SKM-1 treated with dmso at 0.1 percent for 144 hours (cell line): ENCODE measurements at regions not wholly inside any gene's neighbourhood (a gene's known extent, or its start where the extent isn't known, plus 50 kb on each side); places are given as distances from the start of the nearest gene placed in this dataset.
"Not testable (repeated sequence)": the region's sequence is repeated elsewhere in the genome, so short reads cannot be mapped to it uniquely, and the experiment has no call there.

ENCODE experiments used
- DNase-seq: peaks from one replicate; lab custom pipeline; 2025; ENCODE audit not compliant: unreplicated experiment; lab: John Stamatoyannopoulos, UW

DNA sequence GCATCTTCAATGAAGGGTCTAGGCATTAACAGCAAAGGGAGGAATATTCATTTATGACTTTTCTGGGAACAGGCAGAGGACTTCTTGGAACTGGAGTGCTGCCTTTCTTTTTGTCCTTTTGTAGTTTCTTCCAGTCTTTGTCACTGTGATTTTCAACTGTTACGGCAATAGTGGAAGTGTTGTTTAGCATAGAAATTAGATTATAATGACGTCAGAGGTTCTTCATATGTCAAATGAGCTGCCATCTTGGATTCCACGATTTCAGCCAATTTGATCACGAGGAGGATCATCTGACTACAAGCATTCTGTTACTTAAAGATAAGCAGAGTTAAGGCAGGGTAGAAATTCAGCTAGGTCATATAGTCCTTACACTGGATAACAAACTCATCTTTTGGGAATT lies 239.0 kb downstream of the NEBL start:
- no peak for DNase-seq

DNA sequence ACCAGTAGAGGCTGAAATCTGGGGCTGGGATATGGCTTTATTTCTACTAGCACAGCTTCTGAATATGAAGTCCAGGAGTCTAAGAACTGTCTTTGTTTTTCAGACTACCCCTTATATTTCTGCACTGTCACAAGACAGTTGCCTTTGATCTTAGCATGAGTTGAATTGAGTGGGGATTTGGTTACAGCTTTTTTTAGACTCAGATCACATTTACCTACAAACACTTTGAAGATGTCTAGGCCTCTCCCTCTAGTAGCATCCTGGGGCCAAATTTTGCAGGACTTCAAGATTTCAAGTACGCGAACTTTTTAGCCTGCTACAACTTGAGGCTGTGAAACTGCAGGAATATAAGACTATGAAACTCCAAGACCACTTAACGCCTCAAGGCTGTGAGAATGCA lies 240.2 kb downstream of the NEBL start:
- no peak for DNase-seq

DNA sequence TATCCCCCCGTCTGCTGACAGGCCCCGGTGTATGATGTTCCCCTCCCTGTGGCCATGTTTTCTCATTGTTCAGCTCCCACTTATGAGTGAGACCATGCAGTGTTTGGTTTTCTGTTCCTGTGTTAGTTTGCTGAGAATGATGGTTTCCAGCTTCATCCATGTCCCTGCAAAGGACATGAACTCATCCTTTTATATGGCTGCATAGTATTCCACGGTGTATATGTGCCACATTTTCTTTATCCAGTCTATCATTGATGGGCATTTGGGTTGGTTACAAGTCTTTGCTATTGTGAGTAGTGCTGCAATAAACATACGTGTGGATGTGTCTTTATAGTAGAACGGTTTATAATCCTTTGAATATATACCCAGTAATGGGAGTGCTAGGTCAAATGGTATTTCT lies 244.7 kb downstream of the NEBL start:
- DNase-seq, result not testable (repeated sequence)

DNA sequence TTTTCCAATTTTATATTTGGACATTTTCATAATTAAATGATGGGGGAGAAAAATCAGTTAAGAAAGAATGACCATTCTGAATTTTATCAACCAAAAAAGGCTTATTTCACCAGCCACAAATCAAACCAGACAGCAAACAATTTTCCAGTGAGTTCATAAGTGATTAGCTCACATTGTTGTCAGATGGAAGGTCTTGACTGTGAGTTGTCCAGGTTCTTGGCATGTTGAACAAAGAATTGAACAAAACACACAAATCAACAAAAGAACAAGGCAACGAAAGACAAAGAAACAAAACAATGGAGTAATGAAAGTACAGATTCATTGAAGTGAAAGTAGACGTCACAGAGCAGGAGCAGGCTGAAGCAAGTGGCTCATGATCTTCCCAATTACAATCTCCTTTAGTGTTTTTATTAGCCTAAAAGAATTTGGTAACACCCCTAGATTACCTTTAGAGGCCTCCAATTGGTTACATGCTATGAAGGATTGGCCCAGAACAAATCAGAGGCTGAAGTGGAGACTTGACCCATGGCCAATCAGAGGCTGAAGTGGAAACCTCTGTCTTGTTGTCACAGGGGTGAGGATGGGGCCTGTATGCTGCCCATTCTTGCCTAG lies 248.7 kb downstream of the NEBL start:
- DNase-seq, result no peak

DNA sequence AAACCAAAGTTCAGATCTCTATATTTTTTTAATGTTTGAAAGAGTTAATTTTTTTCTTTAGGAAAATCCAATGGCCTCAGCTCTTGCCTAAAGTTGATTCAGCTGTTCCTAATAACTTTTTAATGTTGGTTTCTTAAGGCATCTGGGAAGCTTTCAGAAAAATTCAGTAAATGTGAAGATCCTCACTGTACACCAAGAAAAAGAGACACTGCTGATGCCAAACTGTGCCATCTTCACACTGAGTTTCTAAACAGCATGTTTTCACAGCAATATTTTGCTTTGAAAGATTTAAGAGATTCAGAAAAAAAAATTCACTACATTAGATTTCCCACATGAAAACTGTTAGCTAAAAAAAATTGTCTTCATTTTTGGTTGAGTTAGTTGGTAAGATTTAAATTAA lies 249.4 kb downstream of the NEBL start:
- DNase-seq, result no peak

DNA sequence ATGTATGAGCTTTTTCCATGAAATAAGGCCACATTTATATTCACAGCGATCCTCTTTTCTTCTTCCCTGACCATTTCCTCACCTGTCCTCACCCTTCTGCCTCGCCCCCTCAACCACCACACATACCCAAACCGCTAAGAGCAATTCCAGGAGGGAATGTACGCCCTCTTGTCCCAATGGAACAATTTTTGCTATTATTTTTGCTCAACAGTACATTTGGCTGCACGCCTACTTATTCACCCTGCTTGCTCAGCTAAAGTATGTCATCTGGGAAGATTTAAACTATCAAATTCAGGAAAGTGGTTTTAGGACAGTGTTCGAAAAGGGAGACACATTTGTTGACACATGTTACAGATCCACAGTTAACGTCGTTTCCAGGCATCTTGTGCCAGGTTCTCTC lies 252.7 kb downstream of the NEBL start:
- DNase-seq, result no peak

DNA sequence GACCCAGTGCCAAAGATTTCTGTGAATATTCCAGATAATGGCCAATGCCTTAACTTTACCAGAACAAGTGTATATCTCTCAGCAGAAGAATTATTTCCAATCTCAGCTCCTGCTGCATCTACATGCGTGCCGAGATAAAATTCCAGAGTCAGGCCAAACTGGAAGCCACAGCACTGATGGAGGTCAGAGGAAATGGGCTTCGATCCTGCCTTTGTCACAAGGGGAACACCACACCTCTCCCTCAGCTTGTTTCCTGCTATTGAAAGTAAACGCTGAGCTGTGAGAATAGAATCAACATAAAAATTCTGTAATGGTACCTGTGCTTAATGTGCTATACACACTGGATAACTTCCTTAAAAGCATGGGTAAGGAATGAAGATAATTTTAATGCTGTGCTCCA lies 255.5 kb downstream of the NEBL start:
- no peak for DNase-seq

DNA sequence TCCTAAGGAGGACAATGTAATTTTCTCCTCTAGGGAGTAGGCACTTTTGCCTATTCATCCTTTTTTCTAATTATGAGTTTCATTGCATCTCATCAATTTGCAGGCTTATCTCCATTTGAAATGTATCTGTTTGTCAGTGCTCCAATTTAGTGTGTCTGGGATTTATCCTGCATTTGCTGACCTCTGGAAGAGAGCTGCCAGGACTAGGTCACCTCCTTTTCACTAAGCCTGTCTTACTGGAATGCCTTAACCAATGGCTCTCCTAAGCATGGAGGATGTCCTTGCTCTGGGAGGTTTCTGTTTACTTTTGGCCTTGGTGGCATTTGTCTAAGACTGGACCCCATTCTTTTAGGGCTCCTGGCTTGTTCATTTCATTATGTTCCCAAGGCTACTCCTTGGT lies 261.5 kb downstream of the NEBL start:
- DNase-seq, result no peak

DNA sequence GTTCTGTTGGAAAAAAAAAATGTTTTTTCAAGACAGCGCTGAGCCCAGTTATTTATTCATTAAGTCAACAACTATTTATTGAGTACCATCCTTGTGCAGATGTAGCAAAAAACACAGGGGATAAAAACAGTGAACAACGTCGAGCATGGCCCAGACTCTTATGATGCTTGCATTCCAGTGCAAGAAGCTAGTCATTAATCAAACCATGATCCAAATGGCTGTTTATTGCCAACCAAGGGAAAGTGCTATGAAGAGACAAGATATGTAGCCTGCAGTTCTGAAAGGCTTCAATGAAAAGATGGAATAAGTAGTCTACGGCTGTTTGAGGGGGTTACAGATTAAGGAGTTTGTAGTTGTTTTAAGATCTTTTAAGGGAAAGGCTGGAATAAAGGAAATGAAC lies 262.3 kb downstream of the NEBL start:
- no peak for DNase-seq

DNA sequence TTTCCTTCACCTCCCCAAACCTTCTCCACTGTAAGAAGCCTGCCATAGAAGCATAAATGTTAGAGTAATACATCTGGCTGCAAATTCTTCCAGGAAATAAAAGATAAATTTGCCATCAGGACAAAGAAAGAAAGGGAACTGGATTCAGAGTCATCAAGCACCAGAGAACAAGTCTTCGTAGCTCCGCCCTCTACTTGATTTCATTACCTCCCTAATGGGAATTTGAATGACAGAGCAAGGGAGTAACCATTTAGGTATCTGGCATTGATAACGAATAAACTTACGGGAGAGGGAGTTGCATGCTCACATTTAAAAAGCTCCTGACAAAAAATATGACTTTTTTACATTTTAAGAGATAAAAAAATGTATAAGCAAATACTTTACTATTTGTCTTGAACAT lies 263.4 kb downstream of the NEBL start:
- DNase-seq, result no peak

DNA sequence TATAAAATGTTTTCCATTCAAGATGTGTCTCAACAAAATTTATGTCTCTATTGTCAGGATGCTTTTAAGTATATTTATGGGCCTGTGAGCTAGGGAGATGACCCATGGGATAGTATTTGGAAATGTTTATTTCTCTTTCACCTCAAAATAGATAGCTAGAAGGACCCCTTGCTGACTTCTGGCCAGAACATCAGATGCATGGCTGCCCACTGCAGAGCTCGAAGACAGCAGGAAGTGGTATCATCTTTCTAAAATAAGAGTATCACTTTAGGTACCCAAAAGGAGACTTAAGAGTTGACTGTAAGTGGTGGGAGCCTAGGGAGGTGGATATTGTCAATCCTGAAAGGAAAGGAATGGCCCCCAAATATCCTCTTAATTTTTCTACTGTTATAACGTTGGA lies 264.4 kb downstream of the NEBL start:
- no peak for DNase-seq

DNA sequence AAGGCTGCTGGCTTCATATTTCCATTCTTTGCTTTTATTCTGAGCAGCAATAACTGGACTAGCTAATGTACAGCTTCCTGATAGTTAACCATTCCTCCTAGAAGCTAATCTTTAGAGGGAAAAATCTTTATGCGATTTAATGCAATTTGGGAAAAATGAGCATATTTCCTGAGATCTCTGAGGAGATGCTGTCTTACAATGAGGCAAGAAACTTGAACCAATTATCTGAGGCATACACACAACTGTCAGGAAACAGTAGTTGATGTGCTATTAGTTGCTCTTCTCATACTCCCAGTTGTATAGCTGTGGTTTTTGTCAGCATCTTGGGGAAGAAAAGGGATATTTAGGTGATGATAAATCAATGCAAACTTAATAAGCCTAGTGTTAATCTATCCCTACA lies 265.9 kb downstream of the NEBL start:
- no peak for DNase-seq

DNA sequence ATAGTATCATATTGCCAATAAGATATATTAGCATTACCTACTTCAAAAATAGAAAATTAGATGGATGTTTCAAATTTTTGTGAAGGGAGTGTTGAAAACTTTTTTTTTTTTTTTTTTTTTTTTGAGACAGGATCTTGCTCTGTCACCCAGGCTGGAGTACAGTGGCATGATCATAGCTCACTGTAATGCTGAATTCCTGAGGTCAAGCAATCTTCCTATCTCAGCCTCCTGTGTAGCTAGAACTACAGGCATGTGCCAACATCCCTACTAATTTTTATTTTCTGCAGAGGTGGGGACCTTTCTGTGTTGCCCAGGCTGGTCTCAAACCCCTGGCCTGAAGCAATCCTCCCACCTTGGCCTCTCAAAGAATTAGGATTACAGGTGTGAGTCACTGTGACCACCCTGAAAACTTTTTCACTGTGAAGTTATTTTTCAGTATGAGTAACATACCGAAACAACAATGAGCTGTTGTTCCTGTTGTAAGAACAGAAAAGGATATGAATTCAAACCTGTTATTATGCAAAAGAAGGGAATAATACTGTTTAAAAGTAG lies 266.9 kb downstream of the NEBL start:
- no peak for DNase-seq

DNA sequence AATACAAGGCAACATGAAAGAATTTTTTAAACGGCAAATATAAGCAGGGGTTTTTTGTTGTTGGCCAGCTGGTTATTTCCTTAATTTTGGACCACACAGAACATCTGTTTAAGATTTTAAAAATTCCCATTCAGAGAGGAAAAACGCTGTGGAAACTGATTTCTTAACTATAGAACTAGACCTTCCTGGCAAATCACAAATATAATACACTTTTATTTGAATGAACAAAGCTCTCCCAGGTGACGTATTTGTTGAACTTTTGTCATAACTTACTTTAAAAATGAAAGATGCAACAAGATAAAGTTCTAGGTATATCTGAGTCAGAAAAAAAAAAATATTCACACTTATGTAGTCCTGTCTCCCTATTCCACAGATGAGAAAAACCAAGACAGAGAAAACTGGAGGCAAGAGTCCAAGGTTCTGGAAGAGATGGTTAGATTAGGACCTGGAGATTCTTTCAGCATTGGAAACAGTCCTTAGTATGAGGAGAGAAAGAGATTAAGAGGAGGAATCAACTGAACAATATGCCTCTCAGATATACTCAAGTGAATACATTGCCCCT lies 269.1 kb downstream of the NEBL start:
- no peak for DNase-seq

DNA sequence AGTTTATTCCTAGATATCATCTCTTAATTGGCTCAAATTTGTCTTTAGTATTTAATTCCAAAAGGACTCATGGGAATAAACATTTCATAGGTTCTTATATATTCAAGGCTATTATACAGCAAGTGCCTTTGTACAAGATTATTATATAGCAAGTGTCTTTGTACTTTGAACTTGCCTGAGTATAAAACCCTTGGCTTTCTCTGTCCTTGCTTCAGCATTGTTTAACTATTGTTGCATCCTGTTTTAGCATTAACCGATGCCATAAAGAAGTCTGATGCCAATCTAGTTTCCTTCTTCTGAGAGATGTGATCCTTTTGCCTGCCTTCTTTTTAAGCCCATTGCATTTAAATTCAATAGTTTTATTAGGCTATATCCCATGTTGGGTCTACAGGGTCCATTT lies 270.0 kb downstream of the NEBL start:
- DNase-seq, result no peak

DNA sequence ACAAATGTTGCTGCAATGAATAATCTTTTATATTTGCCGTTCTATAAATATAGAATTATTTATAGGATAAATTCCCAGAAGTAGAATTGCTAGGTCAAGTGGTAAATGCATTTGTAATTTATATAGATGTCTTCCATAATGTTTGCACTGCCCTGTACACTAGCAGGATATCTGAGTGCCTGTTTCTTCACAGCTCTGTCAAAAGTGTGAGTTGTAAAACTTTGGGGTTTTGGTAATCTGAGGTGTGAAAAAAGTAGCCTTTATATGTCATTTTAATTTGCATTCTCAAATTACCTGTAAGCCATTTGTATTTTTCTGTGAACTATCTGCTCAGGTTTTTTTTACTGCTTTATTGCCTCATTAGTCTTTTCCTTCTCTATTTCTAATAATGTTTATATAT lies 271.2 kb downstream of the NEBL start:
- DNase-seq, result no peak

DNA sequence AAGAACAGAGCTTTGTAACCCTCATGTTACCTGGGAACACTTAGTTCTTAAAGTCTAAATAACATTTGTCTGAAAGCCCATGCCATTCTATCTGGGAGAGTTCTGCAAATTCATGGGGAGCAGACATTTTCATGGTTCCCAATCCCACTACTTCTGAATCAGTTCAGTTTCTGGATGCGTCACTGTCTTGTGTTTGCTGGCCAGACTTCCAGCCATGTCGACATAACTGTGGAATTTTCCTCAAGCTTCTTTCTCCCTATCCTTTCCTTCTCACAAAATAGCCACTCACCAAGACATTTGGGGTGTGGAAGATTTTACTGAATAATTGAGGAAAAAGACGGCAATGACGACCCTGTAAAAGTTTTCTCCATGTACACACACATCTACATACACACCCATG lies 272.5 kb downstream of the NEBL start:
- no peak for DNase-seq

DNA sequence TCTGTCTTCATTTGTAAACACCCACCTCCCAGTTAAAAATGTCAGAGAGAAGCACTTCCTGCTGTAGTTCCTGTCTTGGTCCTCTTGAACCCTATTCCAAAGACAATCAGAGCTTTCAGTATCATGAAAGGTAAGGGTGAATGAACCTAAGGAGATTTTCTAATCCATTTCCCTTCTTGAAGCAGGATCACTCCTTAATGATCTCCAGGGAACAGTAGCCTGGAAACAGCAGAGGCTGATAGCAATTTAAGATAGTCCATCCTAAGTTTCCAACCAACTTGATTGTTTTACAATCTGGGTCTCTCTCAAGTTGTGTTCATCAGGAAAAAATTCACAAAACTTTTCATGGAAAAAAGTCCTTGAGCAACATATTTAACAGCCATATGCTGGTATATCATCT lies 273.6 kb downstream of the NEBL start:
- no peak for DNase-seq

DNA sequence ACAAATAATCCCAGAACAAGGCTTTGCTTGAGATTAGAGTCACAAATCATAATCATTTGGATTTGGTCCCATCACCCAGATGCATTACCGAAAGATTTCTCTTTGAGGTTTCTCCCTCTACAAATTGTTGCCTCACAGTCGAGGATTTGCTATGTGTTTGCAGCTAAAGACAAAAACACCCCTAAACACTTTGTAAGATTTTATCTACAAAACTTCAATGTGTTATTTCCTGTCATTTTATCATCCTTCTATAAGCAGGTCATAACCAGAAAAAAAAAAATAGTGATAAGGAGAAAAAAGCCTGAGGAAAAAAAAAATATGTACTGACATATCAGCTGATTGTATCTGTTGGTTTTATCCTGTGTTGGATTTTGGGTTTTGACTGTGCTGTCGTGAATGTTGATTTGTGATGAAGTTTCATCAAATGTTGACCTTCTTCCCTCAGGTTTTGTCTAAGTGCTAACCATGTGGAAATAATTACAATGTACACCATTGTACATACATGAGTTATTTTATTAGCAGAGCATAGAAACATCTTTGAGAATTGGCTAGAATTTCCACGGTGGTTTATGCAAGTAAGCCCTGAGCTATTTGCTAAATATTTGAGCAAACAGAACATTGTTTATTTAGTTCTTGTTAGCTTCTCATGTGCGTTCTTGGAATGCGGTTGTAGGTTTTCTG lies 274.4 kb downstream of the NEBL start:
- no peak for DNase-seq

DNA sequence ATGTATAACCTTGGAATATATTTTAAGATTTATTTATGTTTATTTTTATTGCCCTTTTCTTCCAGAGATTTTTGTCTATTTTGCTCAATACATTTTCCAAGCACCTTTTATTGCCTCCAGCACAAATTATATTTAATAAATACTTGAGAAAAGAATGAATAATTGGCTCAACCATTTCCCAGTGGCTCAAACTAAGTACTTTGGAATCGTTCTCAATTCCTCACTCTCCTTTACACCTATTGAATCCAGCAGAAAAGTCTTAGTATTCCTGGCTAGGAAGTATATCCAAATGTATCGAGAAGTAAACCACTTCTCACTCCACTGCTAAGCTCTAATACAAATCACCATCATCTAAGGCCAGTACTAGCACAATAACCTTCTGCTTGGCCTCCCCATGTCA lies 276.1 kb downstream of the NEBL start:
- DNase-seq, result no peak

DNA sequence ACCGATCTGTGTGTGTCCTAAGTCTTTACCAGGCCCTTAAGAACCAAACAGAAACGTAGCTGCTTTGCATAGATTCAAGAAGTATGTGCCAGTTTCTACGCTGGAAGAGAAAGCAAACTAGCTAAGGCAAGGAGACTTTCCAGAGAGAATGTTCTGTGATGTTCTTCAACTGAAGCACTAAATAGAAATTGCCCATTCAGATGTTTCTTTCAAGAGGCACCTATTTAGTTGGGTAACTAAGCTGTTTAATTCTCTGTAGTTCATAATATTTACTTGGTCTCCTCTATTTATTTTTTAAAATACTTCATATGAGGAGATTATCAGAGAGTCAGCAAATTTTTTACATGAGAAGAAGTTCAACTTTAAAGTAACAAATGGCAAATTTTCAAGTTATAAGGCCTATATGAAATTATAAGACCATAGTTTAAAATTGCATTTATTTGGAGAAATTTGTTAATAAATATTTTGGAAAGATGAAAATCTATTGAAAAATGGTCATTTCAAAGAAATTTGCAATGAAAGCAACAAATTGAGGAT lies 279.0 kb downstream of the NEBL start:
- no peak for DNase-seq
